HG03103 (cell line): ENCODE measurements at regions not wholly inside any gene's neighbourhood (a gene's known extent, or its start where the extent isn't known, plus 50 kb on each side); places are given as distances from the start of the nearest gene placed in this dataset.

Experiments
- ATAC-seq: cut with Tn5 transposase; IDR thresholded peaks from one replicate; pipeline ENCODE4 v1.9.1; 2021; ENCODE audit warnings: low read depth; ENCODE audit not compliant: unreplicated experiment

GRCh38 chr1:68551459-68551858, 54.6 kb upstream of the DEPDC1 start:
- no peak for ATAC-seq

- no peak for ATAC-seq
Measured at GRCh38 chr1:68558321-68559026, 61.6 kb upstream of the DEPDC1 start.

- ATAC-seq: no peak
Measured at GRCh38 chr1:68565923-68566322, 69.0 kb upstream of the DEPDC1 start.

- no peak for ATAC-seq
Measured at GRCh38 chr1:68570871-68571270, 74.0 kb upstream of the DEPDC1 start.

GRCh38 chr1:68571454-68572235, 74.8 kb upstream of the DEPDC1 start:
- no peak for ATAC-seq

- no peak for ATAC-seq
Measured at GRCh38 chr1:68585351-68585750, 88.5 kb upstream of the DEPDC1 start.

- no peak for ATAC-seq
Measured at GRCh38 chr1:68586766-68587165, 89.9 kb upstream of the DEPDC1 start.

GRCh38 chr1:68588304-68588703, 91.4 kb upstream of the DEPDC1 start:
- no peak for ATAC-seq

- ATAC-seq: no peak
Measured at GRCh38 chr1:68590473-68590872, 93.6 kb upstream of the DEPDC1 start.

- ATAC-seq: no peak
Measured at GRCh38 chr1:68594851-68595250, 98.0 kb upstream of the DEPDC1 start.

- ATAC-seq: no peak
Measured at GRCh38 chr1:68600049-68600661, 103.3 kb upstream of the DEPDC1 start.

GRCh38 chr1:68608289-68608688, 111.4 kb upstream of the DEPDC1 start:
- no peak for ATAC-seq

GRCh38 chr1:68615312-68615711, 118.4 kb upstream of the DEPDC1 start:
- no peak for ATAC-seq

GRCh38 chr1:68617942-68618341, 121.1 kb upstream of the DEPDC1 start:
- ATAC-seq: no peak

- ATAC-seq: no peak
Measured at GRCh38 chr1:68620571-68620970, 123.7 kb upstream of the DEPDC1 start.

GRCh38 chr1:68623700-68624099, 126.8 kb upstream of the DEPDC1 start:
- ATAC-seq: no peak

GRCh38 chr1:68624233-68624632, 127.4 kb upstream of the DEPDC1 start:
- ATAC-seq: no peak

GRCh38 chr1:68625624-68626023, 128.7 kb upstream of the DEPDC1 start:
- no peak for ATAC-seq

GRCh38 chr1:68633141-68633919, 136.4 kb upstream of the DEPDC1 start:
- ATAC-seq: no peak

- ATAC-seq: no peak
Measured at GRCh38 chr1:68644504-68644903, 147.6 kb upstream of the DEPDC1 start.

- no peak for ATAC-seq
Measured at GRCh38 chr1:68651115-68651514, 154.2 kb upstream of the DEPDC1 start.
